Gastroesophageal sphincter (tissue), 4 donors: ENCODE measurements at regions not wholly inside any gene's neighbourhood (a gene's known extent, or its start where the extent isn't known, plus 50 kb on each side); places are given as distances from the start of the nearest gene placed in this dataset.

ENCODE experiments used
- ATAC-seq: fragments of 150-250 bp; one replicate; pipeline ENCODE4 v1.9.1; 2016; ENCODE audit warnings: mild to moderate bottlenecking, moderate library complexity
- H3K27ac ChIP-seq, 4 donors: fragments of 200-600 bp; sonication (generic) in 3 of 4; 1 replicate in 3 of 4; 2 replicates in 1 of 4; pipeline ENCODE4 v1.5.1; 2016 to 2019
- H3K27me3 ChIP-seq: fragments of 200-600 bp; sonication (generic); one replicate; pipeline ENCODE4 v1.5.1; 2019
- H3K36me3 ChIP-seq, 2 donors: fragments of 200-600 bp; sonication (generic); one replicate each; pipeline ENCODE4 v1.5.1; 2019; ENCODE audit warnings: control low read depth in 1 of 2
- H3K4me1 ChIP-seq, 3 donors: fragments of 200-600 bp; sonication (generic); 1 replicate in 2 of 3; 2 replicates in 1 of 3; pipeline ENCODE4 v1.5.1; 2016 to 2019; ENCODE audit warnings: control low read depth in 2 of 3
- H3K4me3 ChIP-seq, 2 donors: fragments of 200-600 bp; sonication (generic); one replicate each; pipeline ENCODE4 v1.5.1; 2019; ENCODE audit warnings: mild to moderate bottlenecking in 1 of 2, moderate library complexity in 1 of 2
- H3K9me3 ChIP-seq, 3 donors: fragments of 200-600 bp; sonication (generic); one replicate each; pipeline ENCODE4 v1.5.1; 2017 to 2019; ENCODE audit warnings: control low read depth in 2 of 3
- CTCF ChIP-seq, 4 experiments: fragments of 200-600 bp in 2 of 4; fragments of 450-650 bp in 2 of 4; sonication (generic) in 1 of 4; IDR thresholded peaks; one replicate each; pipeline ENCODE4 v1.5.1; 2017 to 2019; ENCODE audit warnings: antibody characterized with exemption in 4 of 4, mild to moderate bottlenecking in 2 of 4, moderate library complexity in 2 of 4
- EP300 ChIP-seq: sonication (generic); formaldehyde crosslinking; IDR thresholded peaks from one replicate; pipeline ENCODE4 v1.6.1; 2017; ENCODE audit warnings: antibody characterized with exemption, mild to moderate bottlenecking
- POLR2A ChIP-seq, 2 donors: fragments of 450-650 bp; IDR thresholded peaks; one replicate each; pipeline ENCODE4 v1.6.1; 2017; ENCODE audit warnings: antibody characterized with exemption in 2 of 2, mild to moderate bottlenecking in 2 of 2, moderate library complexity in 1 of 2
- POLR2AphosphoS5 ChIP-seq: sonication (generic); formaldehyde crosslinking; IDR thresholded peaks from one replicate; pipeline ENCODE4 v1.6.1; 2017; ENCODE audit warnings: antibody characterized with exemption
- WGBS, 2 donors: methylation state at CpG; one replicate each; pipeline ENCODE4 v1.1.5; 2018; ENCODE audit warnings: low coverage in 1 of 2; 5-methylcytosine and 5-hydroxymethylcytosine counted together

GRCh38 chr18:25633563-25633962 is 281.6 kb upstream of the ZNF521 start:
- Histone ChIP-seq H3K27me3 (peaks cover 3% of the 10 kb centered on the region), H3K4me1 (no peaks in the 10 kb centered on the region), H3K36me3 (no peaks in the 10 kb centered on the region)

GRCh38 chr18:25630682-25631081 is 278.7 kb upstream of the ZNF521 start:
- H3K27ac ChIP-seq: no peak overlapping the region
- no peak for TF ChIP-seq POLR2AphosphoS5
- TF ChIP-seq CTCF (IDR thresholded peaks at IDR 0.05): no peak
- no peak for TF ChIP-seq EP300
- TF ChIP-seq POLR2A (IDR thresholded peaks at IDR 0.05): no peak
- H3K27me3 ChIP-seq: no peaks in the 10 kb centered on the region
- H3K9me3 ChIP-seq: peaks cover 0 to 24% (median 0%) of the 10 kb centered on the region in 3 donors
- H3K4me1 ChIP-seq: no peaks in the 10 kb centered on the region
- no peak overlapping the region for H3K4me3 ChIP-seq
- H3K36me3 ChIP-seq: no peaks in the 10 kb centered on the region
- no peak for ATAC-seq

More at GRCh38 chr18:25633563-25633962, 281.6 kb upstream of the ZNF521 start:
- H3K4me3 ChIP-seq: no peak overlapping the region
- ATAC-seq: no peak
- no peak overlapping the region for H3K27ac ChIP-seq
- H3K9me3 ChIP-seq: no peaks in the 10 kb centered on the region
- 59 to 63% methylated on average over 2 of the region's 2 CpGs for WGBS, 2 donors
- no peak for TF ChIP-seq EP300
- TF ChIP-seq POLR2AphosphoS5: no peak
- TF ChIP-seq CTCF (IDR thresholded peaks at IDR 0.05): no peak
- TF ChIP-seq POLR2A (IDR thresholded peaks at IDR 0.05): no peak

GRCh38 chr18:25621682-25622081 is 269.7 kb upstream of the ZNF521 start:
- Histone ChIP-seq H3K27ac (no peak overlapping the region), H3K36me3 (no peaks in the 10 kb centered on the region), H3K4me3 (no peak overlapping the region), H3K9me3 (peaks cover 0 to 21% (median 0%) of the 10 kb centered on the region in 3 donors), H3K27me3 (no peaks in the 10 kb centered on the region), H3K4me1 (no peaks in the 10 kb centered on the region)
- 83 to 91% methylated on average over 2 of the region's 2 CpGs for WGBS, 2 donors
- ATAC-seq: no peak
- TF ChIP-seq CTCF (IDR thresholded peaks at IDR 0.05): no peak
- TF ChIP-seq EP300: no peak
- TF ChIP-seq POLR2AphosphoS5: no peak
- TF ChIP-seq POLR2A (IDR thresholded peaks at IDR 0.05): no peak

- H3K9me3 ChIP-seq: peaks cover 0 to 15% (median 0%) of the 10 kb centered on the region in 3 donors
- H3K4me3 ChIP-seq: no peak overlapping the region
- H3K27me3 ChIP-seq: no peaks in the 10 kb centered on the region
- WGBS, 2 donors: 100% methylated on average over 1 of the region's 1 CpG
- TF ChIP-seq POLR2AphosphoS5 (no peak), CTCF (IDR thresholded peaks at IDR 0.05) (no peak), EP300 (no peak), POLR2A (IDR thresholded peaks at IDR 0.05) (no peak)
- H3K36me3 ChIP-seq: no peaks in the 10 kb centered on the region
- H3K27ac ChIP-seq: no peak overlapping the region
- no peak for ATAC-seq
- H3K4me1 ChIP-seq: no peaks in the 10 kb centered on the region
Observed at GRCh38 chr18:25621144-25621543, 269.2 kb upstream of the ZNF521 start.

GRCh38 chr18:25614168-25614567 is 262.2 kb upstream of the ZNF521 start:
- Histone ChIP-seq H3K4me1 (no peaks in the 10 kb centered on the region), H3K9me3 (peaks cover 0 to 13% (median 0%) of the 10 kb centered on the region in 3 donors), H3K27me3 (no peaks in the 10 kb centered on the region), H3K27ac (no peak overlapping the region), H3K36me3 (no peaks in the 10 kb centered on the region), H3K4me3 (no peak overlapping the region)
- TF ChIP-seq POLR2A (IDR thresholded peaks at IDR 0.05) (no peak), CTCF (IDR thresholded peaks at IDR 0.05) (no peak), POLR2AphosphoS5 (no peak), EP300 (no peak)
- ATAC-seq: no peak
- WGBS, 2 donors: 88 to 100% methylated on average over 1 to 4 of the region's 4 CpGs
